A549 (cell line): ENCODE measurements at regions not wholly inside any gene's neighbourhood (a gene's known extent, or its start where the extent isn't known, plus 50 kb on each side); places are given as distances from the start of the nearest gene placed in this dataset.

Experiments
- POLR2A ChIP-seq: IDR thresholded peaks from 2 replicates; pipeline ENCODE4 v1.6.1; 2012; ENCODE audit warnings: mild to moderate bottlenecking, low read length
- RFX5 ChIP-seq: fragments of 450-650 bp; IDR thresholded peaks from 2 replicates; pipeline ENCODE4 v1.7.1; 2014; ENCODE audit warnings: antibody characterized with exemption, mild to moderate bottlenecking, moderate library complexity
- TP53 ChIP-seq: fragments of 250-450 bp; sonication (Bioruptor Pico); IDR thresholded peaks from 2 replicates; pipeline ENCODE4 v1.5.0; 2021; ENCODE audit warnings: mild to moderate bottlenecking, moderate library complexity
- TF ChIP-seq, protein P1 (sequence below): fragments of >200 bp; sonication (Bioruptor Twin); formaldehyde crosslinking; IDR thresholded peaks from 3 replicates; pipeline ENCODE4 v1.5.1; 2016
- TF ChIP-seq, protein P2 (sequence below): fragments of >200 bp; sonication (Bioruptor Twin); formaldehyde crosslinking; IDR thresholded peaks from 3 replicates; pipeline ENCODE4 v1.6.1; 2016

GRCh38 chr9:105830461-105830860, 136.1 kb downstream of the TMEM38B start:
- TF ChIP-seq, protein P1, sequence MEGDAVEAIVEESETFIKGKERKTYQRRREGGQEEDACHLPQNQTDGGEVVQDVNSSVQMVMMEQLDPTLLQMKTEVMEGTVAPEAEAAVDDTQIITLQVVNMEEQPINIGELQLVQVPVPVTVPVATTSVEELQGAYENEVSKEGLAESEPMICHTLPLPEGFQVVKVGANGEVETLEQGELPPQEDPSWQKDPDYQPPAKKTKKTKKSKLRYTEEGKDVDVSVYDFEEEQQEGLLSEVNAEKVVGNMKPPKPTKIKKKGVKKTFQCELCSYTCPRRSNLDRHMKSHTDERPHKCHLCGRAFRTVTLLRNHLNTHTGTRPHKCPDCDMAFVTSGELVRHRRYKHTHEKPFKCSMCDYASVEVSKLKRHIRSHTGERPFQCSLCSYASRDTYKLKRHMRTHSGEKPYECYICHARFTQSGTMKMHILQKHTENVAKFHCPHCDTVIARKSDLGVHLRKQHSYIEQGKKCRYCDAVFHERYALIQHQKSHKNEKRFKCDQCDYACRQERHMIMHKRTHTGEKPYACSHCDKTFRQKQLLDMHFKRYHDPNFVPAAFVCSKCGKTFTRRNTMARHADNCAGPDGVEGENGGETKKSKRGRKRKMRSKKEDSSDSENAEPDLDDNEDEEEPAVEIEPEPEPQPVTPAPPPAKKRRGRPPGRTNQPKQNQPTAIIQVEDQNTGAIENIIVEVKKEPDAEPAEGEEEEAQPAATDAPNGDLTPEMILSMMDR = no peak
- TF ChIP-seq POLR2A = no peak
- TF ChIP-seq, protein P2, sequence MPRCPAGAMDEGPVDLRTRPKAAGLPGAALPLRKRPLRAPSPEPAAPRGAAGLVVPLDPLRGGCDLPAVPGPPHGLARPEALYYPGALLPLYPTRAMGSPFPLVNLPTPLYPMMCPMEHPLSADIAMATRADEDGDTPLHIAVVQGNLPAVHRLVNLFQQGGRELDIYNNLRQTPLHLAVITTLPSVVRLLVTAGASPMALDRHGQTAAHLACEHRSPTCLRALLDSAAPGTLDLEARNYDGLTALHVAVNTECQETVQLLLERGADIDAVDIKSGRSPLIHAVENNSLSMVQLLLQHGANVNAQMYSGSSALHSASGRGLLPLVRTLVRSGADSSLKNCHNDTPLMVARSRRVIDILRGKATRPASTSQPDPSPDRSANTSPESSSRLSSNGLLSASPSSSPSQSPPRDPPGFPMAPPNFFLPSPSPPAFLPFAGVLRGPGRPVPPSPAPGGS = no peak
- no peak for TF ChIP-seq TP53 (CRISPR knock-in tag)
- TF ChIP-seq RFX5 = no peak
